Chondrocyte (in vitro differentiated cells): ENCODE measurements at regions not wholly inside any gene's neighbourhood (a gene's known extent, or its start where the extent isn't known, plus 50 kb on each side); places are given as distances from the start of the nearest gene placed in this dataset.

Experiments
- DNase-seq: peaks from one replicate; pipeline ENCODE4 v3.0.0; 2021; ENCODE audit warnings: mixed read lengths, low spot score
- H3K27ac Mint-ChIP-seq: one replicate; pipeline ENCODE4 v1.8.0; 2021; ENCODE audit warnings: mild to moderate bottlenecking, moderate library complexity, mixed read lengths; ENCODE audit not compliant: unreplicated experiment
- H3K27me3 Mint-ChIP-seq: 2 replicates; pipeline ENCODE4 v1.8.0; 2021; ENCODE audit warnings: low read depth, mixed read lengths
- H3K36me3 Mint-ChIP-seq: 2 replicates; pipeline ENCODE4 v1.8.0; 2021; ENCODE audit warnings: low read depth, mixed read lengths
- H3K4me1 Mint-ChIP-seq: 2 replicates; pipeline ENCODE4 v1.8.0; 2021; ENCODE audit warnings: low read depth, mild to moderate bottlenecking, mixed read lengths
- H3K4me3 Mint-ChIP-seq: one replicate; pipeline ENCODE4 v1.8.0; 2021; ENCODE audit warnings: mild to moderate bottlenecking, moderate library complexity, mixed read lengths; ENCODE audit not compliant: unreplicated experiment
- H3K9me3 Mint-ChIP-seq: 2 replicates; pipeline ENCODE4 v1.8.0; 2021; ENCODE audit warnings: low read depth, mixed read lengths
- TF ChIP-seq, protein P1 (sequence below): fragments of 200-600 bp; sonication (generic); IDR thresholded peaks from 2 replicates; pipeline ENCODE4 v1.5.0; 2021; ENCODE audit warnings: antibody characterized with exemption, mild to moderate bottlenecking, moderate library complexity

DNA sequence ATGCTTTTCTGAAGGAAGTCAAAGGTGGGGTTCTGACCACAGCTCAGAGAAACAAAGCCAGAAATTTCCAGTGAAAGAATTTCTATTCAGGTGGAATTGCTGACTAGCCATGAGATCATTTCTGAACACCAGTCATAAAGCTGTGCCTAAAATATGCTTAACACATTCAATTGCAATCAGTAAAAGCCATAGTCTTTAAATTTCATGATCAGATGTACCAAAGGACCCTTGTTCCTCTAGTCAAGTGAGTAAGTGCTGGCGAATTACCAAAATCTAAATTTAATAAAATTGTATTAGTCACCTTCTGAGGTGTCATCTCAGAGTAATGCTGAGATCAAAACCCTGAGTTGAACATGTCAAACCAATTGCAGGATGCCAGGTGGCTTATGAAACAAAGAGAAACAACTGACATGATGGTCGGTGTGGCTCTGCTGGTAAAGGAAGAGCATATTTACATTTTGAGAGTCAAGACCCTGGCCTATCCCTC lies 334.2 kb upstream of the CCNH start:
- Mint-ChIP-seq H3K9me3 (no peaks in the 10 kb centered on the region), H3K36me3 (no peaks in the 10 kb centered on the region), H3K4me3 (no peak overlapping the region), H3K27me3 (peaks cover 4% of the 10 kb centered on the region), H3K27ac (no peak overlapping the region), H3K4me1 (no peaks in the 10 kb centered on the region)
- TF ChIP-seq, protein P1, sequence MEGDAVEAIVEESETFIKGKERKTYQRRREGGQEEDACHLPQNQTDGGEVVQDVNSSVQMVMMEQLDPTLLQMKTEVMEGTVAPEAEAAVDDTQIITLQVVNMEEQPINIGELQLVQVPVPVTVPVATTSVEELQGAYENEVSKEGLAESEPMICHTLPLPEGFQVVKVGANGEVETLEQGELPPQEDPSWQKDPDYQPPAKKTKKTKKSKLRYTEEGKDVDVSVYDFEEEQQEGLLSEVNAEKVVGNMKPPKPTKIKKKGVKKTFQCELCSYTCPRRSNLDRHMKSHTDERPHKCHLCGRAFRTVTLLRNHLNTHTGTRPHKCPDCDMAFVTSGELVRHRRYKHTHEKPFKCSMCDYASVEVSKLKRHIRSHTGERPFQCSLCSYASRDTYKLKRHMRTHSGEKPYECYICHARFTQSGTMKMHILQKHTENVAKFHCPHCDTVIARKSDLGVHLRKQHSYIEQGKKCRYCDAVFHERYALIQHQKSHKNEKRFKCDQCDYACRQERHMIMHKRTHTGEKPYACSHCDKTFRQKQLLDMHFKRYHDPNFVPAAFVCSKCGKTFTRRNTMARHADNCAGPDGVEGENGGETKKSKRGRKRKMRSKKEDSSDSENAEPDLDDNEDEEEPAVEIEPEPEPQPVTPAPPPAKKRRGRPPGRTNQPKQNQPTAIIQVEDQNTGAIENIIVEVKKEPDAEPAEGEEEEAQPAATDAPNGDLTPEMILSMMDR, result no peak
- no peak for DNase-seq

DNA sequence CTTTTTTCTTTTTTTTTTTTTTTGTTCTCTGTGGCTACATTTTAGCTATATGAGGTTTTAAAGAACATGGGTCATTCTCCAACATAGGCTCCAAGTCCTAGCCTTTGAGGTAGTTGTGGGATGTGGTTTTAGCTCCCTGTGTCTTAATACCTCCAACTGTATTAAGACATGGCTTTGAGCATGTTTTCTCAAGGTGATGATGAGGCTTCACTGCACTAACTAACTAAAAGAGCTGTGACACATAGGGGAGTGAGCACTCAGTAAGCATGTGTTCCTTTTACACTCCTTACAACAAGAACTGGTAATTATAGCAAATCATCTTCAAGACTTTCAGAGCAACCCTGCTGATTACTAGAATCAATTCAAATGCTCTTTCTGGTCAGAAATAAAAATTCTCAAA lies 333.6 kb upstream of the CCNH start:
- TF ChIP-seq, protein P1, result no peak
- no peak for DNase-seq
- Mint-ChIP-seq H3K9me3 (no peaks in the 10 kb centered on the region), H3K4me1 (no peaks in the 10 kb centered on the region), H3K4me3 (no peak overlapping the region), H3K27ac (no peak overlapping the region), H3K36me3 (no peaks in the 10 kb centered on the region), H3K27me3 (peaks cover 2% of the 10 kb centered on the region)

DNA sequence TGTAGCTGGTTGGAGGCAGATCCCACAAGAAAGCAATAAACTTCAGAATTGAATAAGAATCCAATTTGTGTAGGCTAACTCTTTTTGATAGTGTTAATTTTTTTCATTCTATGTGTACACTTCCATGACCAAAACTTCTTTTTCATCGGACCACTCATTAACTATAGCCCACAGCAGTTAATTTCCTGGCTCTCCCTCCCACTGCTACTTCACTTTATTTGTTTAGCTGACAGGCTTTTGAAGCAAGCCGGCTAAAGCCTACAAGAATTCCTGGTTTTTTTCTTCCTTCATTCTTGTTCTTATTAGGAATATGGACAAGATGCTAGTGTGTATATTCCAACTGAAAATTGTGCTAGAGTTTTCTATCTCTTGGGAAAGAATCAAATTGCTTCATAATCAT lies 329.2 kb upstream of the CCNH start:
- no peak overlapping the region for H3K4me3 Mint-ChIP-seq
- TF ChIP-seq, protein P1, result no peak
- no peak overlapping the region for H3K27ac Mint-ChIP-seq
- no peaks in the 10 kb centered on the region for H3K9me3 Mint-ChIP-seq
- H3K4me1 Mint-ChIP-seq, result no peaks in the 10 kb centered on the region
- H3K36me3 Mint-ChIP-seq, result no peaks in the 10 kb centered on the region
- peaks cover 7% of the 10 kb centered on the region for H3K27me3 Mint-ChIP-seq
- DNase-seq, result no peak

DNA sequence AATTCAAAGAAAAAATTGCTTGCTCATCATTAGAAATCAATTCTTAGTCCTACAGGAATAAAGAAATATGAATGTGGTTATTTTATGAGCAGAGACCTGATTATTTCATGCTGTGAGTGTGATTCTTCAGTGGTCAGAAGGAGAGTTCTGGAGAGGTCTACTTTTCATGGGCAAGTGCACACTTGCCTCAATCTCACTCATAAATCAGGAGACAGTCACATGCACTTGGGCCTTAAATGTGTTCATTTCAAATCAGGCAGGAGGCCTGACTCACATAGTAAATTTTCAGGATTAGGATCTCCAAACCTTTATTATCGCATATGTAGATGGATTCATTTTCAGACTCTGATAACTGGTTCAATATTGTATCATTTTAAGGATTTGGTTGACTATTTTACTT lies 323.2 kb upstream of the CCNH start:
- no peak overlapping the region for H3K4me3 Mint-ChIP-seq
- DNase-seq, result no peak
- peaks cover 13% of the 10 kb centered on the region for H3K27me3 Mint-ChIP-seq
- H3K4me1 Mint-ChIP-seq, result no peaks in the 10 kb centered on the region
- H3K9me3 Mint-ChIP-seq, result no peaks in the 10 kb centered on the region
- TF ChIP-seq, protein P1, result no peak
- no peak overlapping the region for H3K27ac Mint-ChIP-seq
- no peaks in the 10 kb centered on the region for H3K36me3 Mint-ChIP-seq

DNA sequence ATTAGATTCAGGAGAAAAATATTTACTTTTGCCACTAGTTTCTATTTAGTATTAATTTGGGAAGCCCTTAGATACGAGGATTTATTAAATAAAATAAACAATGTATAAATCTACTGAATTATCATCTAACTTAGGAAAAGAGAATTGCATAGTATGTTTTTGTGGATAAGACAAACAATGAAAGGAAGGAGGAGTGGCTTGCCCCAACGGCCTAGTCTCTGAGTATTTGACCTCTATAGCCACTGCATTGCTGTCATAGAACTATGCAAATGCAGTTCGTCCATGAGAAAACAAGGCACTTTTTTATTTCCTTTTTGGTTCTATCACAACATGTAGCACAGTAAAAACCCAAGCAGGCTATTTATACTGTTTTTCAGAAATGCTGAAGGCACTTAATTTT lies 321.2 kb upstream of the CCNH start:
- no peaks in the 10 kb centered on the region for H3K9me3 Mint-ChIP-seq
- no peaks in the 10 kb centered on the region for H3K4me1 Mint-ChIP-seq
- TF ChIP-seq, protein P1, result no peak
- no peak overlapping the region for H3K27ac Mint-ChIP-seq
- peaks cover 17% of the 10 kb centered on the region for H3K27me3 Mint-ChIP-seq
- no peak overlapping the region for H3K4me3 Mint-ChIP-seq
- H3K36me3 Mint-ChIP-seq, result no peaks in the 10 kb centered on the region
- no peak for DNase-seq
